DND-41 (cell line): ENCODE measurements at regions not wholly inside any gene's neighbourhood (a gene's known extent, or its start where the extent isn't known, plus 50 kb on each side); places are given as distances from the start of the nearest gene placed in this dataset.

Experiments
- ATAC-seq: fragments of 200-7000 bp; cut with Tn5 transposase; 3 replicates; pipeline ENCODE4 v1.9.1; 2021; ENCODE audit warnings: low read depth; ENCODE audit not compliant: insufficient read depth
- DNase-seq: peaks from one replicate; pipeline ENCODE4 v3.0.0-alpha.2; 2020
- H2AFZ ChIP-seq: 2 replicates; pipeline ENCODE4 v1.6.0; 2012; ENCODE audit warnings: low read depth, low read length
- H3K27ac ChIP-seq: 2 replicates; pipeline ENCODE4 v1.5.1; 2012; ENCODE audit warnings: low read length, inconsistent platforms
- H3K27me3 ChIP-seq: fragments of 200-600 bp; sonication (generic); 2 replicates; pipeline ENCODE4 v1.6.0; 2012; ENCODE audit warnings: low read length, mild to moderate bottlenecking, inconsistent platforms; ENCODE audit not compliant: insufficient read depth, poor library complexity
- H3K36me3 ChIP-seq: 2 replicates; pipeline ENCODE4 v1.5.1; 2012; ENCODE audit warnings: low read length, inconsistent platforms; ENCODE audit not compliant: insufficient read depth
- H3K4me1 ChIP-seq: 2 replicates; pipeline ENCODE4 v1.5.1; 2012; ENCODE audit warnings: mild to moderate bottlenecking, low read length; ENCODE audit not compliant: insufficient read depth
- H3K4me2 ChIP-seq: 2 replicates; pipeline ENCODE4 v1.6.0; 2012; ENCODE audit warnings: mild to moderate bottlenecking, moderate library complexity, low read length, inconsistent platforms; ENCODE audit not compliant: insufficient read depth
- H3K4me3 ChIP-seq, 2 experiments: fragments of 200-600 bp in 1 of 2; shearing (Covaris generic) in 1 of 2; 2 replicates each; pipeline ENCODE4 v1.5.1; 2012 to 2016; ENCODE audit warnings: inconsistent platforms in 2 of 2, low read length in 2 of 2, mild to moderate bottlenecking in 2 of 2, low read depth in 1 of 2, moderate library complexity in 1 of 2
- H3K79me2 ChIP-seq: 2 replicates; pipeline ENCODE4 v1.6.0; 2012; ENCODE audit warnings: low read length, inconsistent platforms; ENCODE audit not compliant: insufficient read depth
- H3K9ac ChIP-seq: 2 replicates; pipeline ENCODE4 v1.6.0; 2012; ENCODE audit warnings: low read depth, mild to moderate bottlenecking, inconsistent platforms, low read length, moderate library complexity
- H3K9me3 ChIP-seq: 2 replicates; pipeline ENCODE4 v1.5.1; 2012; ENCODE audit warnings: low read length, moderate library complexity, mild to moderate bottlenecking, inconsistent platforms; ENCODE audit not compliant: insufficient read depth, severe bottlenecking
- H4K20me1 ChIP-seq: 2 replicates; pipeline ENCODE4 v1.6.0; 2012; ENCODE audit warnings: low read length; ENCODE audit not compliant: insufficient read depth
- CTCF ChIP-seq: IDR thresholded peaks from 2 replicates; pipeline ENCODE4 v1.5.1; 2012; ENCODE audit warnings: borderline replicate concordance, low read length, moderate library complexity, mild to moderate bottlenecking; ENCODE audit not compliant: poor library complexity, severe bottlenecking; ENCODE audit errors: extremely low read depth
- EZH2 ChIP-seq: IDR thresholded peaks from 3 replicates; pipeline ENCODE4 v1.6.1; 2012; ENCODE audit warnings: borderline replicate concordance, low read depth, mild to moderate bottlenecking, moderate library complexity, low read length, inconsistent platforms; ENCODE audit not compliant: severe bottlenecking

GRCh38 chr2:194014639-194015038 lies 1642.4 kb upstream of the SLC39A10 start:
- no peak for ATAC-seq
- no peak for TF ChIP-seq CTCF
- no peak for TF ChIP-seq EZH2
- H2AFZ ChIP-seq: no peak overlapping the region
- H4K20me1 ChIP-seq: no peaks in the 10 kb centered on the region
- no peaks in the 10 kb centered on the region for H3K79me2 ChIP-seq
- no peaks in the 10 kb centered on the region for H3K9me3 ChIP-seq
- H3K27me3 ChIP-seq: no peaks in the 10 kb centered on the region
- peaks cover 14% of the 10 kb centered on the region for H3K4me1 ChIP-seq
- no peak overlapping the region for H3K4me2 ChIP-seq
- H3K4me3 ChIP-seq: no peak overlapping the region
- DNase-seq: no peak
- H3K27ac ChIP-seq: no peak overlapping the region
- no peak overlapping the region for H3K9ac ChIP-seq
- H3K36me3 ChIP-seq: no peaks in the 10 kb centered on the region

GRCh38 chr2:194004590-194005206 lies 1652.3 kb upstream of the SLC39A10 start:
- no peak for DNase-seq

DNA sequence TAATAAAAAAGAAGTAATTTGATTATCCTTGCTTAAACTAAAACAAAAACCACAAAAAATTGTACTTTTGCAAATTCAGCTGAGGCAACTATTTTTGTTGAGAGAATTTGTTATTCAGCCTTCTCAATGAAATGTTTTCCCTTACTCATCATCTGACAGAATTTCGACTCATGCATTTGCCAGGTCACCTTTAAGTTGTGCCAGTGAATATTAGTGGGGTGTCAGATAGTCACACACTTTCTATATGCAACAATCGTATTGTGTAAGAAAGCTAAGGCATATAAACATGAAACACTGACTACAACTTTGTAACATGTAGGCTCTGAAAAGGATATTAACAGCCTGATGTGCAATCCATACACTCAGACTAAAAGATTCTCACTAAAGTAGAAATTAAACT lies 1653.1 kb upstream of the SLC39A10 start:
- no peak overlapping the region for H2AFZ ChIP-seq
- no peak overlapping the region for H3K4me3 ChIP-seq
- TF ChIP-seq CTCF: no peak
- no peak for TF ChIP-seq EZH2
- H4K20me1 ChIP-seq: no peaks in the 10 kb centered on the region
- H3K27me3 ChIP-seq: no peaks in the 10 kb centered on the region
- no peaks in the 10 kb centered on the region for H3K4me1 ChIP-seq
- H3K79me2 ChIP-seq: no peaks in the 10 kb centered on the region
- H3K4me2 ChIP-seq: no peak overlapping the region
- H3K27ac ChIP-seq: no peak overlapping the region
- H3K36me3 ChIP-seq: no peaks in the 10 kb centered on the region
- no peak overlapping the region for H3K9ac ChIP-seq
- ATAC-seq (no peak), DNase-seq (no peak)
- H3K9me3 ChIP-seq: peaks cover 8% of the 10 kb centered on the region

More at GRCh38 chr2:194004590-194005206, 1652.3 kb upstream of the SLC39A10 start:
- TF ChIP-seq CTCF: no peak
- Histone ChIP-seq H3K4me2 (no peak overlapping the region), H2AFZ (no peak overlapping the region), H4K20me1 (no peaks in the 10 kb centered on the region), H3K9ac (no peak overlapping the region), H3K27ac (no peak overlapping the region), H3K4me1 (no peaks in the 10 kb centered on the region), H3K79me2 (no peaks in the 10 kb centered on the region), H3K4me3 (no peak overlapping the region), H3K9me3 (peaks cover 8% of the 10 kb centered on the region), H3K27me3 (no peaks in the 10 kb centered on the region), H3K36me3 (no peaks in the 10 kb centered on the region)
- ATAC-seq: no peak
